Endodermal cell (in vitro differentiated cells): ENCODE measurements at regions not wholly inside any gene's neighbourhood (a gene's known extent, or its start where the extent isn't known, plus 50 kb on each side); places are given as distances from the start of the nearest gene placed in this dataset.

ENCODE experiments used
- DNase-seq: peaks from one replicate; pipeline ENCODE4 v3.0.0-alpha.2; 2017
- H3K27ac ChIP-seq: 2 replicates; pipeline ENCODE4 v1.5.1; 2013; ENCODE audit warnings: mild to moderate bottlenecking, low read depth, low read length, moderate library complexity
- H3K27me3 ChIP-seq: 2 replicates; pipeline ENCODE4 v1.6.1; 2013; ENCODE audit warnings: mild to moderate bottlenecking, low read length, moderate library complexity; ENCODE audit not compliant: insufficient read depth, control insufficient read depth, poor library complexity, severe bottlenecking
- H3K36me3 ChIP-seq: 2 replicates; pipeline ENCODE4 v1.7.0; 2013; ENCODE audit warnings: mild to moderate bottlenecking, low read length, moderate library complexity; ENCODE audit not compliant: control insufficient read depth, insufficient read depth
- H3K4me1 ChIP-seq: one replicate; pipeline ENCODE4 v1.7.0; 2013; ENCODE audit warnings: low read length; ENCODE audit not compliant: control insufficient read depth, insufficient read depth
- H3K4me3 ChIP-seq: 2 replicates; pipeline ENCODE4 v1.5.1; 2013; ENCODE audit warnings: mild to moderate bottlenecking, low read length, moderate library complexity
- H3K9ac ChIP-seq: 2 replicates; pipeline ENCODE4 v1.6.1; 2013; ENCODE audit warnings: mild to moderate bottlenecking, low read length, moderate library complexity; ENCODE audit not compliant: poor library complexity, severe bottlenecking; ENCODE audit errors: extremely low read depth
- H3K9me3 ChIP-seq: 2 replicates; pipeline ENCODE4 v1.6.1; 2013; ENCODE audit warnings: mild to moderate bottlenecking, low read length, moderate library complexity; ENCODE audit not compliant: control insufficient read depth
- H3K27ac Mint-ChIP-seq: 2 replicates; pipeline ENCODE4 v1.8.0; 2020; ENCODE audit warnings: mixed read lengths
- H3K27me3 Mint-ChIP-seq: 2 replicates; pipeline ENCODE4 v1.8.0; 2021; ENCODE audit warnings: mild to moderate bottlenecking, mixed read lengths; ENCODE audit not compliant: insufficient read depth
- H3K36me3 Mint-ChIP-seq: 2 replicates; pipeline ENCODE4 v1.8.0; 2020; ENCODE audit warnings: low read depth, mixed read lengths
- H3K4me1 Mint-ChIP-seq: 2 replicates; pipeline ENCODE4 v1.8.0; 2020; ENCODE audit warnings: mixed read lengths
- H3K4me3 Mint-ChIP-seq: 2 replicates; pipeline ENCODE4 v1.8.0; 2020; ENCODE audit warnings: mild to moderate bottlenecking, moderate library complexity, mixed read lengths
- H3K9me3 Mint-ChIP-seq: 2 replicates; pipeline ENCODE4 v1.8.0; 2020; ENCODE audit warnings: mild to moderate bottlenecking, mixed read lengths
- CTCF ChIP-seq: fragments of 200-600 bp; sonication (generic); conservative IDR thresholded peaks from 2 replicates; pipeline ENCODE4 v1.5.0; 2021; ENCODE audit warnings: antibody characterized with exemption, mild to moderate bottlenecking
- WGBS, 2 experiments: methylation state at CpG; one replicate each; pipeline versions ENCODE4 v1.1.5 to v1.1.7; 2013; ENCODE audit warnings: missing lambda C conversion rate in 2 of 2, mixed read lengths in 1 of 2; ENCODE audit not compliant: insufficient coverage in 1 of 2, insufficient read length in 1 of 2; 5-methylcytosine and 5-hydroxymethylcytosine counted together

DNA sequence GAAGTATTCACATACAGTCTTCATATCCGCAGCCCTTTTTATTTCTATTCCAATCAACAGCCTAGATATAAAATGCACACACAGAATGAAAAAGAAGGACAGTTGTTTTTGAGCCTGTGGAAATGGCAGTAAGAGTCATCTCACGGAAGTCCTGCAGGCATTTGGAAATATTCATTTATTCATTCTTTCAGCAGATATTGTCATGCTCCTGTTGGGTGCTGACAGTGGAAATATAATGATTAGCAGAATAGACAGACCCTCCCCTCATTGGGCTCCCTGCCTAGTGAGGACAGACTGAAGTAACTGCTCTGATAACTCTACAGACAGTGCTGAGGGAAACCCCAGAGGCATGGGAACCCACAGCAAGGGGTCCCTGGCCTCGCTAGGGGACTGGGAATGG lies 392.3 kb downstream of the FOXO1 start:
- 90% methylated on average over 3 of the region's 3 CpGs; no CpG with 5 or more reads in 1 of the 2 experiments for WGBS, 2 experiments
- TF ChIP-seq CTCF = no peak
- H3K9me3 Mint-ChIP-seq = no peaks in the 10 kb centered on the region
- Histone ChIP-seq H3K36me3 (no peaks in the 10 kb centered on the region), H3K9me3 (no peaks in the 10 kb centered on the region), H3K4me1 (no peaks in the 10 kb centered on the region), H3K27ac (no peak overlapping the region), H3K4me3 (no peak overlapping the region), H3K27me3 (no peaks in the 10 kb centered on the region), H3K9ac (no peak overlapping the region)
- no peak overlapping the region for H3K27ac Mint-ChIP-seq
- peaks cover 6% of the 10 kb centered on the region for H3K4me1 Mint-ChIP-seq
- peaks cover 4% of the 10 kb centered on the region for H3K27me3 Mint-ChIP-seq
- H3K4me3 Mint-ChIP-seq = no peak overlapping the region
- no peaks in the 10 kb centered on the region for H3K36me3 Mint-ChIP-seq
- DNase-seq = no peak

DNA sequence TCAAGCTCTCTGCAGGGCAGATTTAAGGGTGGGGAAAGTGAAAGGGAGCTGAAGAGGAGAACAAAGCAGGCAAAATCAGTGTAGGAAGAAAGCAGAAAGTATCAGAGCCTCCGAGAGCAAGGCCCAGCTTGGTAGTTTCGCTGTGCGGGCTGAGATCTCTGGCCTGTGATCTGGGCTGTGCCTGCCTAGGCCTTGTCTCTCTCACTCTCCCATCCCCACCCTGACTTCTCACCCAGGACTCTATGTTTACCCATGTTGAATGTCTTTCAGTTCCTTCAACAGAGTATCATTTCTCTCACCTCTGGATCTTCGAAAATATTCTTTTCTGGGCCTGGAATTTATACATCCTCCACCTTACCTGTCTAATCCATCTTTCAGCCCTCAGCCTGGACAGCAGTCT lies 391.3 kb downstream of the FOXO1 start:
- Mint-ChIP-seq H3K36me3 (no peaks in the 10 kb centered on the region), H3K4me1 (peaks cover 10% of the 10 kb centered on the region), H3K4me3 (no peak overlapping the region), H3K27ac (no peak overlapping the region), H3K9me3 (no peaks in the 10 kb centered on the region), H3K27me3 (peaks cover 4% of the 10 kb centered on the region)
- no peak for DNase-seq
- Histone ChIP-seq H3K36me3 (no peaks in the 10 kb centered on the region), H3K9me3 (no peaks in the 10 kb centered on the region), H3K27ac (no peak overlapping the region), H3K4me1 (peaks cover 4% of the 10 kb centered on the region), H3K9ac (no peak overlapping the region), H3K27me3 (no peaks in the 10 kb centered on the region), H3K4me3 (no peak overlapping the region)
- WGBS, 2 experiments = 88 to 100% methylated on average over 4 of the region's 4 CpGs
- no peak for TF ChIP-seq CTCF

DNA sequence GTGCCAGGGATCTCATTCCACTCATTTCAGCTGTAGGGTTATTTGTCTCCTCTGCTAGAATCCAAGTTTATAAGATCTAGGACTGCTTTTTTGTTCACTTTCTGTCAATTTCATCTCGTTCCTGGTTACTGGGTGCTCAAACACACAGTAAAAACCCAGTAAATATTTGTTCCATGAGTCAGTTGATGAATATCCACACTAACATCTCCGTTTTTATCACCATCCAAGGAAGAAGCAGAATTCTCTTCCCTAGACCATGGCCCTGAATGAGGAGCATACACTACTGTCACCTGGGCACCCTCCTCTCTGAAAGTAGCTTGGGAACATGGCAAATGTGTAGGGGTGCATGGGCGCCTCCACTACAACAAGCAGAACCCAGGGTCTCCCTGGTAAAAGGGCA lies 390.8 kb downstream of the FOXO1 start:
- no peak for DNase-seq
- no peaks in the 10 kb centered on the region for H3K27me3 ChIP-seq
- H3K4me3 Mint-ChIP-seq = no peak overlapping the region
- WGBS, 2 experiments = 85 to 100% methylated on average over 3 of the region's 3 CpGs
- no peak overlapping the region for H3K27ac Mint-ChIP-seq
- no peaks in the 10 kb centered on the region for H3K9me3 ChIP-seq
- H3K4me1 Mint-ChIP-seq = peaks cover 15% of the 10 kb centered on the region
- no peak overlapping the region for H3K27ac ChIP-seq
- peaks cover 4% of the 10 kb centered on the region for H3K4me1 ChIP-seq
- no peaks in the 10 kb centered on the region for H3K36me3 Mint-ChIP-seq
- H3K36me3 ChIP-seq = no peaks in the 10 kb centered on the region
- H3K27me3 Mint-ChIP-seq = peaks cover 4% of the 10 kb centered on the region
- no peak overlapping the region for H3K9ac ChIP-seq
- H3K4me3 ChIP-seq = no peak overlapping the region
- no peak for TF ChIP-seq CTCF
- H3K9me3 Mint-ChIP-seq = no peaks in the 10 kb centered on the region
